HG03378 (cell line): ENCODE measurements at regions not wholly inside any gene's neighbourhood (a gene's known extent, or its start where the extent isn't known, plus 50 kb on each side); places are given as distances from the start of the nearest gene placed in this dataset.

Source experiments
- ATAC-seq: cut with Tn5 transposase; IDR thresholded peaks from one replicate; pipeline ENCODE4 v1.9.1; 2021; ENCODE audit warnings: mild to moderate bottlenecking, moderate library complexity; ENCODE audit not compliant: unreplicated experiment

GRCh38 chr1:87437663-87438295 lies 109.1 kb downstream of the LMO4 start:
- ATAC-seq: peak; percentile 77

- ATAC-seq: no peak
These were observed 111.1 kb downstream of the LMO4 start for GRCh38 chr1:87439821-87440220.

- peak; percentile 88 for ATAC-seq
These were observed 120.8 kb downstream of the LMO4 start for GRCh38 chr1:87449348-87449963.

- ATAC-seq: no peak
These were observed 121.5 kb downstream of the LMO4 start for GRCh38 chr1:87450136-87450535.

- no peak for ATAC-seq
These were observed 122.0 kb downstream of the LMO4 start for GRCh38 chr1:87450615-87451209.

GRCh38 chr1:87451229-87451920 lies 122.7 kb downstream of the LMO4 start:
- ATAC-seq: no peak

- no peak for ATAC-seq
These were observed 124.0 kb downstream of the LMO4 start for GRCh38 chr1:87452648-87453047.

GRCh38 chr1:87457408-87457807 lies 128.7 kb downstream of the LMO4 start:
- no peak for ATAC-seq

- ATAC-seq: no peak
These were observed 134.2 kb downstream of the LMO4 start for GRCh38 chr1:87462894-87463293.

- peak; percentile 62 for ATAC-seq
These were observed 135.4 kb downstream of the LMO4 start for GRCh38 chr1:87464022-87464490.

- no peak for ATAC-seq
These were observed 137.9 kb downstream of the LMO4 start for GRCh38 chr1:87466621-87467020.

GRCh38 chr1:87472716-87473115 lies 144.0 kb downstream of the LMO4 start:
- ATAC-seq: no peak

- ATAC-seq: no peak
These were observed 144.6 kb downstream of the LMO4 start for GRCh38 chr1:87473203-87473661.

- ATAC-seq: no peak
These were observed 145.4 kb downstream of the LMO4 start for GRCh38 chr1:87474098-87474497.

- ATAC-seq: no peak
These were observed 149.6 kb downstream of the LMO4 start for GRCh38 chr1:87478231-87478630.

GRCh38 chr1:87495147-87495546 lies 166.5 kb downstream of the LMO4 start:
- no peak for ATAC-seq

GRCh38 chr1:87495870-87496269 lies 167.2 kb downstream of the LMO4 start:
- ATAC-seq: no peak

GRCh38 chr1:87497380-87498203 lies 168.9 kb downstream of the LMO4 start:
- peak; percentile 47 for ATAC-seq

GRCh38 chr1:87501738-87502137 lies 173.1 kb downstream of the LMO4 start:
- ATAC-seq: no peak

- no peak for ATAC-seq
These were observed 176.8 kb downstream of the LMO4 start for GRCh38 chr1:87505391-87505983.
